HG02884 (cell line): ENCODE measurements at regions not wholly inside any gene's neighbourhood (a gene's known extent, or its start where the extent isn't known, plus 50 kb on each side); places are given as distances from the start of the nearest gene placed in this dataset.
"Not testable (repeated sequence)": the region's sequence is repeated elsewhere in the genome, so short reads cannot be mapped to it uniquely, and the experiment has no call there.

Source experiments
- ATAC-seq: cut with Tn5 transposase; IDR thresholded peaks from one replicate; pipeline ENCODE4 v1.9.1; 2021; ENCODE audit warnings: mild to moderate bottlenecking, moderate library complexity; ENCODE audit not compliant: unreplicated experiment

- ATAC-seq = no peak
Measured at GRCh38 chr5:133859073-133859472, 109.4 kb downstream of the C5orf15 start.

DNA sequence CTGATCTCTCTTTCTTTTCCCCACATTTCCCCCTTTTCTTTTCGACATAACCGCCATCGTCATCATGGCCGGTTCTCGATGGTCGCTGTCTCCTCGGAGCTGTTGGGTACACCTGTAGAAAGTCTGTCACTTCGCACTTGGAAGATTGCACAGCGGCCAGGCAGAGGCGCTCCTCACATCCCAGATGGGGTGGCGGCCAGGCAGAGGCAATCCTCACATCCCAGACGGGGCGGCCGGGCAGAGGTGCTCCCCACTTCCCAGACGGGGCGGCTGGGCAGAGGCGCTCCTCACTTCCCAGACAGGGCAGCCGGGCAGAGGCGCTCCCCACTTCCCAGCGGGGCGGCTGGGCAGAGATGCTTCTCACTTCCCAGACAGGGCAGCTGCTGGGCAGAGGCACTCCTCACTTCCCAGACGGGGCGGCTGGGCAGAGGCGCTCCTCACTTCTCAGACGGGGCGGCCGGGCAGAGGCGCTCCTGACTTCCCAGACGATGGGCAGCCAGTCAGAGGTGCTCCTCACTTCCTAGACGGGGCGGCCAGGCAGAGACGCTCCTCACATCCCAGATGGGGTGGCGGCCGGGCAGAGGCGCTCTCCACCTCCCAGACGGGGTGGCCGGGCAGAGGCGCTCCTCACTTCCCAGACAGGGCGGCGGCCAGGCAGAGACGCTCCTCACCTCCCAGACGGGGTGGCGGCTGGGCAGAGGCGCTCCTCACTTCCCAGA, 110.7 kb downstream of the C5orf15 start:
- ATAC-seq = not testable (repeated sequence)

GRCh38 chr5:133854554-133854953, 113.9 kb downstream of the C5orf15 start:
- no peak for ATAC-seq

GRCh38 chr5:133853646-133854365, 114.6 kb downstream of the C5orf15 start:
- no peak for ATAC-seq

DNA sequence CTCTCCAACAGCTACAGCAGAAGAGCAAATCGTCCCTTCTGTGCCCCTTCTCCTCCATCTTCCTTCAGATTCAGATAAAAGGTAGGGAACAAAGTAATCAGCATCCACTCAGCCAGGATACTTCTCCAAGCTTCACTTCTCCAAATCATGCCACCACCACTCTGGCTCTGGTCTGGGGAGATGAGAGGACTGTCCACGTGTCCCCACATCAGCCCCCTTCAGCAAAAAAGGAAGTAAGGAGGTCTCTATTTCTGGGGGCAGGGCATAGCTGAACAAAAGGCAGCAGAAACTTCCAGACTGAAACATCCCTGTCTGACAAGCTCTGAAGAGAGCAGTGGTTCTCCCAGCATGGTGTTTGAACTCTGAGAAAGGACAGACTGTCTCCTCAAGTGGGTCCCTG, 116.9 kb downstream of the C5orf15 start:
- no peak for ATAC-seq

GRCh38 chr5:133850811-133851210, 117.6 kb downstream of the C5orf15 start:
- no peak for ATAC-seq

DNA sequence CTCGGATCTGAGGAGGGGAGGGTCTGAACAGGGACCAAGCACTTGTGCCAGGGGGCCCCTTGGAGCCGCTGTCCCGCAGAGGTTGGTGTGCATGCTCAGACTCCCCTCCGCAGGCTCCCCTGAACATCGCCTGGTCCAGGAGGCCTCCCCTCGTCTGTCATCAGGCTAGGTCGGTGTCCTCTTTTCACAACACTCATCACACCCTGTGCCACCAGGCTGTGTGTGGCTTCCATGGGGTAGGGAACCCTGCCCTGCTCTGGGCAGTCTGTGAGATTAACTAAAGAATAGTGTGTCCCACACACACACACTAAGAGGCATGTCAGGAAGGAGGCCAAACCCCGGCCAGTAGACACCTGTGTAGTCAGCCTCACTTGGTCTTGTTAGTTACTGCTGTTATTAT, 119.3 kb downstream of the C5orf15 start:
- no peak for ATAC-seq

GRCh38 chr5:133848341-133848811, 120.0 kb downstream of the C5orf15 start:
- no peak for ATAC-seq

DNA sequence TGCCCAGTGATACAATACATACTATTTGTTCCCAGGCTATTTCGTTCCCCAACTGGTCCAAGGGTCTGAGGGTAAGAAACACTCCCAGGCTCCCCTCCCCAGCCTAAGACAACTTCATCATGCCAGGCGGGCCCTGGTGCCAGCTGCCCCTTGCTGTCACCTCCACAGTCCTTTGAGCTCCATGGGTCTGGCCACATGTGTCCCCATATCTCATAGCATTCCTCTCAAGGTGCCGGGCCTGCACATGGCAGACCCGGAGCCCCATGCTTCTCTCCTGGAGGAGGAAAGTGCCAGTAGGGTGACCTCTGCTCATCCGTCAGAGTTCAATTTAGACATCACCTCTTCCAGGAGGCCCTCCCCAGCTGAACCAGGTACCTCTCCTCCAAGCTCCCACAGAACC, 120.5 kb downstream of the C5orf15 start:
- ATAC-seq = no peak

- no peak for ATAC-seq
Measured at GRCh38 chr5:133847301-133847700, 121.1 kb downstream of the C5orf15 start.

DNA sequence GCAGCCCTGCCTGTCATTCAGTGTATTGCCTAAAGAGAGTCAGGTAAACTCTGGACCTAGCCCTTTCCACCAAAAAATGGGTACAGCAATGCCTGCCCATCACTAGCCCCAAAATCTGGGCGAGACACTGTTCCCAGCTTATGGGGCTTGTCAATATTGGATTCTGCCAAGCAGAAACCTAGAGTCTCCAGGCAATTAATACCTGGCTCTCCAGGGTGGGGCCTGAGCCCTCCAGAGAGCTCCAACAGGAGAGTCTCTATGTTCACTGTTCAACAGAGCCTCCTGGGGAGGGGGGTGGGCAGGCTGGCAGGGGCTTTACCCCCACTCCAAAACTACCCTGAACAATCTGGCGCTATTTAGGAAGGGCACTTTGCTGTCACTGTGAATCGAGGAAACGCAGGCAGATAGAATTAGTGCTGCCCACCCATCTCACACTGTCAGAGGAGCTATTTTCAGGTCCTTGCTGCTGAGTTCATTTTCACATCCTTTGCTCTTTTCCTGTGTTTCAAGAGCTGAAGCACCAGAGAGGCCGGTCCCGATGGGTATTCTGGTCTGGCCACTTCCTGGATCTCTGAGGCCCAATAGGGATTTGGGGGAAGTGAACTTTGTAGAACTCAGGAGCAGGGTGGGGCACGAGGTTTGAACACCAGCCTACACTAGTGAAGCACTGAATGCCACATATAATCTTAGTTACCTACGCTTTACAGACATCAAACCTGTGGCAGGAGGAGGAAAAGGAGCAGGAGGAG, 121.8 kb downstream of the C5orf15 start:
- no peak for ATAC-seq

DNA sequence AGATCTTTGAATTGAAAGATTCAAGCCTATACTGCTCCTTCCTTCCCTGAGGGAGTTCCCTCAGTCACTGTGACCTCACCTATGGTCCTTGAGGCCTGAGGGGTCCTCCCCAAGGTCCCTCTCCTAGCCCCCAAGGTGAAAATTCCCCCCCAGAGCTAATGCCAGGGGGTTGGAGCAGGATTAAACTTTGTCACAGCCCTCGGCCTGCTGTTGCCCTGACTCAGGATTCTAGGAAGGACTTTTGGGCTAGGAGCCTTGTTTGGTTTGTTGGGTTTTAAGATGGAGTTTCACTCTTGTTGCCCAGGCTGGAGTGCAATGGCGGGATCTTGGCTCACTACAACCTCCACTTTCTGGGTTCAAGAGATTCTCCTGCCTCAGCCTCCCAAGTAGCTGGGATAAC, 123.2 kb downstream of the C5orf15 start:
- ATAC-seq = no peak

GRCh38 chr5:133844836-133845235, 123.6 kb downstream of the C5orf15 start:
- ATAC-seq = no peak

- ATAC-seq = no peak
Measured at GRCh38 chr5:133843911-133844310, 124.5 kb downstream of the C5orf15 start.

GRCh38 chr5:133842846-133843611, 125.4 kb downstream of the C5orf15 start:
- no peak for ATAC-seq

GRCh38 chr5:133841831-133842750, 126.3 kb downstream of the C5orf15 start:
- no peak for ATAC-seq

GRCh38 chr5:133840168-133840567, 128.3 kb downstream of the C5orf15 start:
- ATAC-seq = no peak

DNA sequence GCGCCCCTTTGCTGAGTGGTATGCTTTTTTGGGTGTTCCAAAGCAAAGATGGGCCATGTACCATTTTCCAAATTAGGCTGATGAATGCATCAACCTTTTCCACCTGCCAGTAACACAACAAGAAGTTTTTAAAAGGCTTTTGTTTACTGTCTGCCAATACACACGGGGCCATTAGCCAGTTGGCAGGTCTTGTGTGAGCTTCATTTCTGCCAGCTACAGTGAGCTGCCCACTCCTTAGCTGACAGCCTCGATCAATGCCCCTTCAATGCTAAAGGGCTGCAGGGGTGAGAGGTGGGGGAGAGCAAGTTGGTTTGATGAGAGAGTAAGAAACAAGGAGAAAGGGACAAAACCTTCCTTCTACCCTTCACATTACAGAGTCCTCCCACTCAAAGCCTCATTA, 128.7 kb downstream of the C5orf15 start:
- ATAC-seq = no peak

GRCh38 chr5:133839090-133839489, 129.3 kb downstream of the C5orf15 start:
- ATAC-seq = no peak

DNA sequence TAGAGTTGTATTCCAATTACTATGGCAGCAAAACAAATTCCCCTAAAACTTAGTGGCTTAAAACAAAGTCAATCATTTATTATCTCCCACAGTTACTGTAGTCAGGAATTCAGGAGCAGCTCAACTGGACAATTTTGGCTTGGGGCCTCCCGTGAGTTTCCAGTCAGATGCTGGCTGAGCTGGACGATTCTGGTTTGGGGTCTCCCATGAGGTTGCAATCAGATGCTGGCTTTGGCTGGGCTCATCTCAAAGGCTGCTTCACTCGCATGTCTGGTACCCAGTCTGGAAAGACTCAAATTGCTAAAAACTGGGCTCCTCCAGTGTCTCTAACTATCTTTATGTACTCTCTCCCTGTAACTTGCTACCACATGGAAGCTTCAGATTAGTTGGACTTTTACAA, 130.1 kb downstream of the C5orf15 start:
- ATAC-seq = no peak
